HG03175 (cell line): ENCODE measurements at regions not wholly inside any gene's neighbourhood (a gene's known extent, or its start where the extent isn't known, plus 50 kb on each side); places are given as distances from the start of the nearest gene placed in this dataset.
"Not testable (repeated sequence)": the region's sequence is repeated elsewhere in the genome, so short reads cannot be mapped to it uniquely, and the experiment has no call there.

Experiments
- ATAC-seq: cut with Tn5 transposase; IDR thresholded peaks from one replicate; pipeline ENCODE4 v1.9.1; 2021; ENCODE audit warnings: mild to moderate bottlenecking, moderate library complexity; ENCODE audit not compliant: unreplicated experiment

GRCh38 chr18:78422336-78422735 lies 557.3 kb upstream of the SALL3 start:
- no peak for ATAC-seq

- no peak for ATAC-seq
Measured at GRCh38 chr18:78423811-78424210, 555.8 kb upstream of the SALL3 start.

DNA sequence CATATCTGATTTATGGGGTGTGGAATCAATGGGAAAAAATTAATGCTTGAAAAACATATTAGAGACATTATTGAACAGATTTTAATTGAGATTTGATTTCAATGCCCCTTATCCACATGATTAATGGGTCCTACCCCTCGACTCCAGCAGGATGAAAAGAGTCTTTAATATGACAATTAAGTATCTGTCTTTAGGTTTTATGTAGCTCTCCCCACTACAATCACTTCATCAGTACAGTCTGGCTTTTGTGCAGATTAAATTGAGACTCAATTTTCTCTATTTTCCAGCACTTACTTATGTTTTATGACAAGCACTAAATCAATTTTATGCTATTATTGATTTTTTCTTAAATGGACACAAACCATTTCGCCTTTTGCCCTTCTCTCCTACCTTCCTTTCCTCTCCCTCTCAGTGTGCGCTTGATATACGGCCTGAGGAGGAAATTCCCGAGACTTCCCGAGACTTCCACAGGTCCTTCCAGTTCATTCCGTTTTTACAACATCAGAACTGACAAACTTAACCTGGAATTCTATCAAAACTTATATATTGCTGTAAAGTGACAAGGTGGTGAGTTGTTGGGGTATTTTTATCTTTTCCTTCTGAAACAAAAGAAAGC lies 555.1 kb upstream of the SALL3 start:
- ATAC-seq, result no peak

GRCh38 chr18:78425019-78425412 lies 554.6 kb upstream of the SALL3 start:
- ATAC-seq, result no peak

DNA sequence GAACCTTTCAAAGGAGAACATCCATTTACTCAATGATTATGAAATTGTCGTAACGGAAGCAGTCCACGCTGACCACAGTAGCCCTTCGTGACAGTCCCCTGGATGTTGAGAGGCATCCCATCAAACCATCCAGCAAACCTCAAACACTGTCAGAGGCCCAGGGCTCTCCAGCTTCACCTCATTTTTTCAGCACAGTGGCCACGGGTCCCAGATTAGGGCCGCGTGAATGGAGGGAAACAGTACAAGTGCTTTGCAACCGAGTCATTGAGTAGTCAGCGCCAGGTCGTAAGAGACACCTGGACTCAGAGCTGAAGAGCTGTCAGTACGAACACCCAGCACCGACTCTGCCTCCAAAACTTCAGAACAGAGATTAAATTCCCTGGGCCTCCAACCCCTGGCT lies 552.5 kb upstream of the SALL3 start:
- no peak for ATAC-seq

GRCh38 chr18:78429127-78430108 lies 550.2 kb upstream of the SALL3 start:
- ATAC-seq, result no peak

DNA sequence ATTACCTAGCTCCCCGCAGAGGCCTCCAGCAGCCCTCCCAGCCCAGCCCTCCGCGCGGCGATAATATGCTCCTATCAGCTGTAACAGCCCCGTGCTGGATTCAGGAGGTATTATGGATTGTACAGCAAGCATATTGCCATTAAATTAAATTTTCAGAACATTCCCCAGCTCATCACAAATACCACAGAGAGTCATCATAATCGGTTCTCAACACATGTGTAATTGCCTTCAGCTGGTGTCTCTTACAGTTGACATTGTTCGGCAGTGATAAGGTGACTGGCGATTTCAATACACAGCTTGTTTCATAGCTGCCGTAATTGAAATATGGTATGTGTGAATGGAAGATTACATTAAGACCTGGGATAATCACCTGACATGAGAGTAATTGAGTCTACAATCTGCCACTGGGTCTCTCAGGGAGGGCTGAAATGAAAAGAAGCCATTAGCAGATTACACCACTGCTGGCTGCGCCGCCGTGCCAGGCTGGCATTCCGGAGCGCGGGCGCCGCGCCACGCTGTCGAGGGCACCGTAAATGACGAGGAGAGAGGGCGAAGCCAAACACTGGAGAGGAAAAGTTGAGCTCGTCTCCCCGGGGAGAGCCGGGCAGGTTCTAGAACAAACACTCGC lies 549.4 kb upstream of the SALL3 start:
- ATAC-seq, result no peak

- no peak for ATAC-seq
Measured at GRCh38 chr18:78431606-78432005, 548.0 kb upstream of the SALL3 start.

- no peak for ATAC-seq
Measured at GRCh38 chr18:78433562-78433961, 546.1 kb upstream of the SALL3 start.

DNA sequence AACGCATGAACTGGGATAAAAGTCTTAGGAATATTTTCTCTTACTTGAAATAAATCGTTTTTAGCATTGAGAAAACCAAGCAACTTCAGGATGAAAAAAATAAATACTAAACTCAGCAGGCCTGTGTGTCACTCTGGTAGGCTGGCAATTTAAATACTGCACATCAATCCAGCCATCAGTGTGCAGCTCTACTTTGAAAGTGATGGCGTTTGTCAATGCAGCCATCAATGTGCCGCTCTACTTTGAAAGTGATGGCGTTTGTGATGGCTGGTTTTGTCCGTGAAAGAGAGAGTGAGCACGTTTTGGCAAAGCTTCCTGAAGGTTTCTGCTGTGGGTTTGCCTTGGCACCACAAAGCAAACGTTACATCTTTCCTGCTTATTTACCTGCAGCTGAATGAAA lies 543.5 kb upstream of the SALL3 start:
- ATAC-seq, result no peak

- not testable (repeated sequence) for ATAC-seq
Measured at GRCh38 chr18:78438235-78438634, 541.4 kb upstream of the SALL3 start.

- ATAC-seq, result no peak
Measured at GRCh38 chr18:78445880-78446279, 533.7 kb upstream of the SALL3 start.

- no peak for ATAC-seq
Measured at GRCh38 chr18:78447211-78447610, 532.4 kb upstream of the SALL3 start.

- ATAC-seq, result no peak
Measured at GRCh38 chr18:78448106-78448505, 531.5 kb upstream of the SALL3 start.

- ATAC-seq, result no peak
Measured at GRCh38 chr18:78448591-78448990, 531.0 kb upstream of the SALL3 start.

GRCh38 chr18:78454221-78454620 lies 525.4 kb upstream of the SALL3 start:
- ATAC-seq, result no peak

DNA sequence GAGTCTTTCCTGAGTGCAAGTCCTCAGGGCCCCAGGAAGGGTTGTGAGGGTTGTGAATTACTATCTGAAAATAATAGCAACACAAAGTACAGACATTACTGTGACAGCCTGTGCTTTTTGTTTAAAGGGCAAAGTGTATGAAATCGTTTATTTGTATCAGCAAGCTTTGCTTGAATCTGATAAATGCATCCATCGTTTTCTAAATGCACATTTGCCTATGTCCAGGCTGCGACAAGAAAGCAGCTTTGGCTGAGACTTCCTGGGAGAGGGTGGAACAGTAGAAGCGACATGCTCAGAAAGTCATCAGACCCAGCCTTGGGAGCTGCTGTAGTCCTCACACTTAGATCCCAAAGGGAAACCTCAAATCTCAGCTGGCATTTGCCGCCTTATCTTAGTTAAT lies 524.2 kb upstream of the SALL3 start:
- ATAC-seq, result no peak

DNA sequence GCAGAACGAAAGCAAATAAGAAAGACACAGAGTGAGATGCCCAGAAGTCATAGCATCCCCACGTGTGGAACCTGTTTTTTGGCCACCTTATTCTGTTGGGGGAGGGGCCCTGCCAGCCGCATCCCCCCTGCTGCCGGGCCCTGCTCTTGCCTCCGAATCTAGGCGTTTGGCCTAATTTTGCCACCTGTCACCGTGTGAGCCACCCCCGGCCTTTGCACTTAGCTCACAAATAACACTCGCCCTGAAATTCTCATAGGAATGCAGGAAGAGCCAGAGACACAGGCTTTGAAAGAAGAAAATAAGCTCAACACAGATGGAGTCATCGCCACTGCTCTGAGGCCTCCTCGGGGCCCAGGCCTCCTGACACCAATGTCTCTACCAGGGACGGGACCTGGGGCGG lies 522.6 kb upstream of the SALL3 start:
- no peak for ATAC-seq

- ATAC-seq, result no peak
Measured at GRCh38 chr18:78457731-78458130, 521.9 kb upstream of the SALL3 start.

DNA sequence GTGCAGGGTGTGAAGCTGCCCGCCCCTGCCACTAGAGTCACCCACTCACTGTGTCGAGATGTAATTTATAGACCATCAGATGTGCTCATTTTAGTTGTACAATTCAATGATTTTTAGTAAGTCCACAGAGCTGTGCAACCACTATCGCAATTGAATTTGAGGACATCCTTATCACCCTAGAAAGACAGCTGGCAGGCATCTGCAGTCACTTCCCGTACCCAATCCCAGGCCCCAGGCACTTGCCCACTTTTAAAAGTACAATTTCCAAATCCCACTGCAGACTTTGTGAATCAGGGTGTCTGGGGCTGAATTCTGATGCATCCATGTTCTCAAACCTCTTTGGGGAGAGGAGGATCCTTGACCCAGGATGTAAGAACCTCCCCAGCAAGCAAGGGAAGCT lies 521.3 kb upstream of the SALL3 start:
- no peak for ATAC-seq

- ATAC-seq, result no peak
Measured at GRCh38 chr18:78459668-78460067, 520.0 kb upstream of the SALL3 start.

DNA sequence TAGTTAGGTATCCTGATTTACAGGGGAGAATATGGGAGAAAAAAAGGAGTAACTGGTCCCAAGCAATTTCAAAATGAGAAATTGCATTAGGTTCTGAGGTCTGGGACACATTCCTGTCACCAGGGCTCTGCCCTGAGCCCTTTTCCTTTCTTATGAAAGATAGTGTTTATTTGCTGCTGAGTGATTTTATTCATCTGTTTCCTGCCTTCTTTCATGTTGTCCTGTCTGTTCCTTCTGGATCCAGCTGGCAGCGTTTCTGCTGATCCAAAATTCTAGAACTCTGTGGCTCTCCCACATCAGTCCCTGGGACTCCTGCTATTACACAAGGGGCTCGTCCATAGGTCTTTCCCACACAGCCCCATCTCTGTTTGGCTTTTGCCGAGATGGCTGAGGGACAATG lies 519.1 kb upstream of the SALL3 start:
- no peak for ATAC-seq
